ENCODE measurements at regions not wholly inside any gene's neighbourhood (a gene's known extent, or its start where the extent isn't known, plus 50 kb on each side); places are given as distances from the start of the nearest gene placed in this dataset.
"Not testable (repeated sequence)": the region's sequence is repeated elsewhere in the genome, so short reads cannot be mapped to it uniquely, and the experiment has no call there.

DNA sequence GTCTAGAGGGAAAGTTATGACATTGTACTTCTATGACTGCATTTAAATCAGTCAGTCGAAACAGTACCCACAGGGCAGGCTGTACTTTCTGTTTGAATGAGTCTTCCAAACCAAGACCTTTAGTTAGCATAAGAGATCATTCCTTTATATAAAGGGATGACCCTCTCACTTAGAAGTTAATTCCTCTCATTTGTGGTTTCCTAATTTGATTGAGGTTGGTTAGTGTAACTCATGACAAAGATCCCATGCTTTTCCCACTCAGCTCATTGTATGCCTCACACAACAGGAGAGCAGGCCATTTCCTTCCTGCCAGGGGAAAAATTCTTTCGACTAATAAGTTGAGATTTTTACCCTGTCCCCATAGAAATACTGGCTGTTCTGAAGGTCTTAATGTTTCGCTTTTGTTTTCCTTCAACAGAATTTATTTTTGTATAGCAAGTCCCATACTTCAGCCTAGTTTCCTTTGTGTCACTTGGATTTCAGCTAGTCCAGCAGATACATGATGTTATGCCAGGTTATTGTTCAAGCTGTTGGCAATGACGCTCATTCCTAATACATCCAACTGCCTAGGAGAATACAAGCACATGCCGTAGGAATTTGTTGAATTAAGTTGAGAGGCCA is 500.7 kb downstream of the SPATA31D1 start:
- Histone ChIP-seq H3K36me3 (ENCODE audit: control insufficient read depth, low read length) (no peaks in the 10 kb centered on the region), H3K27ac (ENCODE audit: low read depth, low read length) (no peak overlapping the region), H3K9me2 (replicated peaks; ENCODE audit: control insufficient read depth, low read length) (no peaks in the 10 kb centered on the region), H3K4me1 (ENCODE audit: control insufficient read depth, low read length) (no peaks in the 10 kb centered on the region), H3K9me3 (ENCODE audit: control insufficient read depth, insufficient read depth, low read length) (no peaks in the 10 kb centered on the region), H3K79me2 (ENCODE audit: control insufficient read depth, low read length) (no peaks in the 10 kb centered on the region), H3K4me2 (ENCODE audit: low read length) (no peak overlapping the region), H4K20me1 (ENCODE audit: control insufficient read depth, insufficient read depth, low read depth, low read length) (no peaks in the 10 kb centered on the region), H3F3A (ENCODE audit: control insufficient read depth, insufficient read depth) (no peaks in the 10 kb centered on the region), H3K27me3 (ENCODE audit: control insufficient read depth, low read length) (no peaks in the 10 kb centered on the region), H3K4me3 (ENCODE audit: low read length) (no peak overlapping the region)
- TF ChIP-seq CTCF (IDR thresholded peaks at IDR 0.05; ENCODE audit: low read depth, low read length, poor library complexity, severe bottlenecking): no peak
- no peak for TF ChIP-seq EZH2phosphoT487 (IDR thresholded peaks at IDR 0.05; ENCODE audit: borderline replicate concordance, low read length)

DNA sequence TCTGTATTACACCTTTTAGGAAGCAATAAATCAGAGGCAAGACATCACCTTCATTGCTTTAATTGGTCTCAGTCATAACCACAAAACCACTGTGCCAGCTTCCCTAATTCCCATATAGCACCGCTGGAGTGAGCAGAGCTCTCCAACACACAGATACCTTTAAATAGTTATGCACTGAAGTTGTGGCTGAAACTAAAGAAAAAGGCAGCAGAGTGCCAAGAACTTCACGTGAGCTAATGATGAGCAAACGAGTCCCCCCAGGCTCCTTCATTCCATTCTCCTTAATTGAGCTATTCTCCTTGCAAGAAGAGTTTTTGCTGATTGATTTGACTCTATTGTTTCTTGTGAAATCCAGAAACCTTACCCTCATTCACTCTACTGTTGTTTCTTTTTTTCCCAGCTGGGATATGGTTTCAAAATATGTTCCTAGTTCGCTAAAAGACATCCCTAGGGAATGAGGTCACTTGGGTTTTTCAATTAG is 501.5 kb downstream of the SPATA31D1 start:
- Histone ChIP-seq H3K79me2 (ENCODE audit: control insufficient read depth, low read length) (no peaks in the 10 kb centered on the region), H3K36me3 (ENCODE audit: control insufficient read depth, low read length) (no peaks in the 10 kb centered on the region), H3K27ac (ENCODE audit: low read depth, low read length) (no peak overlapping the region), H4K20me1 (ENCODE audit: control insufficient read depth, insufficient read depth, low read depth, low read length) (no peaks in the 10 kb centered on the region), H3K4me3 (ENCODE audit: low read length) (no peak overlapping the region), H3K9me3 (ENCODE audit: control insufficient read depth, insufficient read depth, low read length) (no peaks in the 10 kb centered on the region), H3K4me2 (ENCODE audit: low read length) (no peak overlapping the region), H3K4me1 (ENCODE audit: control insufficient read depth, low read length) (no peaks in the 10 kb centered on the region), H3K9me2 (replicated peaks; ENCODE audit: control insufficient read depth, low read length) (no peaks in the 10 kb centered on the region), H3K27me3 (ENCODE audit: control insufficient read depth, low read length) (no peaks in the 10 kb centered on the region), H3F3A (ENCODE audit: control insufficient read depth, insufficient read depth) (no peaks in the 10 kb centered on the region)
- TF ChIP-seq CTCF (IDR thresholded peaks at IDR 0.05; ENCODE audit: low read depth, low read length, poor library complexity, severe bottlenecking) (no peak), EZH2phosphoT487 (IDR thresholded peaks at IDR 0.05; ENCODE audit: borderline replicate concordance, low read length) (no peak)

DNA sequence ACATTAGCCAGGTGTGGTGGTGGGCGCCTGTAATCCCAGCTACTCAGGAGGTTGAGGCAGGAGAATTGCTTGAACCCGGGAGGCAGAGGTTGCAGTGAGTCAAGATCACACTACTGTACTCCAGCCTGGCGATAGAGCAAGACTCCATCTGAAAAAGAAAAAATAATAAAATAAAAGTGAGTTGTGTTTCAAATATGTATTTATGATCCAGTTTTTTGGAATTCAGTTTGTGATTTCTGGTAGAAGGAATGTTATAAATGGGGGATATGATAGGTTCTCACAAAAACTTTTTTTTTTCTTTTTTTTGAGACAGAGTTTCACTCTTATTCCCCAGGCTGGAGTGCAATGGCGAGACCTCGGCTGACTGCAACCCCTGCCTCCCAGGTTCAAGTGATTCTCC is 502.2 kb downstream of the SPATA31D1 start:
- not testable (repeated sequence) for H3K4me3 ChIP-seq (ENCODE audit: low read length); H3K27ac ChIP-seq (ENCODE audit: low read depth, low read length); H3K4me2 ChIP-seq (ENCODE audit: low read length); H3K36me3 ChIP-seq (ENCODE audit: control insufficient read depth, low read length); H3F3A ChIP-seq (ENCODE audit: control insufficient read depth, insufficient read depth); H3K9me2 ChIP-seq (replicated peaks; ENCODE audit: control insufficient read depth, low read length); H3K4me1 ChIP-seq (ENCODE audit: control insufficient read depth, low read length); H3K79me2 ChIP-seq (ENCODE audit: control insufficient read depth, low read length); H4K20me1 ChIP-seq (ENCODE audit: control insufficient read depth, insufficient read depth, low read depth, low read length); H3K9me3 ChIP-seq (ENCODE audit: control insufficient read depth, insufficient read depth, low read length); H3K27me3 ChIP-seq (ENCODE audit: control insufficient read depth, low read length)

DNA sequence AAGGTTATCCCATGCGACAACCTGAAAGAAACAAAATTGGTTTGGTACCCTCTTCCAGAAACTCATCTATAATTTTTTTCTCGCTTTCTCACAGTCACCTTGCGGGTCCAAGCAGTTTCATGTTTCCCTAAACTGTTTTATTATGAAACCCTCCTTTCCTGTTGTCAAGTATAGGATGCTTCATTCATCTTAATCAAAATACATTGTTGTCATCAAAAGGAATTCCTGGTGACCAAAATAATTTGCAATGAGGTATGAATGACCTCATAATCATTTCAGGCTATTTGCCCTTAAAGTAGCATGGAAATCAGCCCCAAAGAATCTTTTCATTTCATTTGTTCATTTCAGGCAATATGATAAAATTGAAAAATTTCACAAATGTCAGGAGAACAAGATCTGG is 503.0 kb downstream of the SPATA31D1 start:
- Histone ChIP-seq H3K4me1 (ENCODE audit: control insufficient read depth, low read length) (no peaks in the 10 kb centered on the region), H3K9me2 (replicated peaks; ENCODE audit: control insufficient read depth, low read length) (no peaks in the 10 kb centered on the region), H4K20me1 (ENCODE audit: control insufficient read depth, insufficient read depth, low read depth, low read length) (no peaks in the 10 kb centered on the region), H3K4me2 (ENCODE audit: low read length) (no peak overlapping the region), H3K9me3 (ENCODE audit: control insufficient read depth, insufficient read depth, low read length) (no peaks in the 10 kb centered on the region), H3K79me2 (ENCODE audit: control insufficient read depth, low read length) (no peaks in the 10 kb centered on the region), H3K27ac (ENCODE audit: low read depth, low read length) (no peak overlapping the region), H3K4me3 (ENCODE audit: low read length) (no peak overlapping the region), H3K36me3 (ENCODE audit: control insufficient read depth, low read length) (no peaks in the 10 kb centered on the region), H3K27me3 (ENCODE audit: control insufficient read depth, low read length) (no peaks in the 10 kb centered on the region), H3F3A (ENCODE audit: control insufficient read depth, insufficient read depth) (no peaks in the 10 kb centered on the region)
- no peak for TF ChIP-seq CTCF (IDR thresholded peaks at IDR 0.05; ENCODE audit: low read depth, low read length, poor library complexity, severe bottlenecking)
- no peak for TF ChIP-seq EZH2phosphoT487 (IDR thresholded peaks at IDR 0.05; ENCODE audit: borderline replicate concordance, low read length)

All from DOHH2 (cell line).